ENCODE measurements at regions not wholly inside any gene's neighbourhood (a gene's known extent, or its start where the extent isn't known, plus 50 kb on each side); places are given as distances from the start of the nearest gene placed in this dataset.

- Histone ChIP-seq H3K36me3 (replicated peaks in 1 of 2; ENCODE audit: control insufficient read depth in 1 of 2, insufficient read depth in 2 of 2, low read length in 2 of 2) (no peaks in the 10 kb centered on the region), H2AFZ (ENCODE audit: insufficient read depth, low read depth, low read length, poor library complexity, severe bottlenecking) (no peak overlapping the region), H3K9ac (ENCODE audit: insufficient read depth, low read length, poor library complexity, severe bottlenecking) (no peak overlapping the region), H3K27ac (ENCODE audit: low read depth in 1 of 2, low read length in 2 of 2) (no peak overlapping the region), H3K4me1 (ENCODE audit: control insufficient read depth in 1 of 2, insufficient read depth in 2 of 2, low read length in 2 of 2) (no peaks in the 10 kb centered on the region), H3K9me3 (replicated peaks in 1 of 2; ENCODE audit: control insufficient read depth in 1 of 2, insufficient read depth in 1 of 2, low read length in 2 of 2) (peaks cover 4% of the 10 kb centered on the region in 2 donors), H3K4me3 (replicated peaks in 1 of 3; ENCODE audit: low read depth in 2 of 3, low read length in 3 of 3) (no peak overlapping the region), H3K79me2 (ENCODE audit: insufficient read depth, low read length) (no peaks in the 10 kb centered on the region), H4K20me1 (ENCODE audit: insufficient read depth, low read length) (no peaks in the 10 kb centered on the region), H3K4me2 (replicated peaks; ENCODE audit: extremely low read depth, low read length, poor library complexity, severe bottlenecking) (no peak overlapping the region), H3K27me3 (ENCODE audit: control insufficient read depth in 2 of 2, insufficient read depth in 2 of 2, low read length in 2 of 2) (no peaks in the 10 kb centered on the region)
- H3K27me3 Mint-ChIP-seq (ENCODE audit: low read depth in 3 of 3), result peaks cover 0 to 4% (median 1%) of the 10 kb centered on the region in 3 donors
- no peaks in the 10 kb centered on the region for H3K36me3 Mint-ChIP-seq
- WGBS (ENCODE audit: insufficient coverage), result 100% methylated on average over 1 of the region's 5 CpGs
- no peak overlapping the region for H3K27ac Mint-ChIP-seq
- DNase-seq, result no peak
- H3K9me3 Mint-ChIP-seq, result peaks cover 2 to 13% (median 5%) of the 10 kb centered on the region in 7 donors
- no peak for TF ChIP-seq CTCF (IDR thresholded peaks at IDR 0.05)
- intact Hi-C loops (cut with micrococcal nuclease), result no loop called here
- no peak overlapping the region for H3K4me3 Mint-ChIP-seq
- H3K4me1 Mint-ChIP-seq, result no peaks in the 10 kb centered on the region
These were observed 74.1 kb upstream of the CLINT1 start for GRCh38 chr5:157933005-157933404.

GRCh38 chr5:157930710-157931109, 71.8 kb upstream of the CLINT1 start:
- Histone ChIP-seq H3K4me1 (ENCODE audit: control insufficient read depth in 1 of 2, insufficient read depth in 2 of 2, low read length in 2 of 2) (no peaks in the 10 kb centered on the region), H3K4me2 (replicated peaks; ENCODE audit: extremely low read depth, low read length, poor library complexity, severe bottlenecking) (no peak overlapping the region), H3K79me2 (ENCODE audit: insufficient read depth, low read length) (no peaks in the 10 kb centered on the region), H3K36me3 (replicated peaks in 1 of 2; ENCODE audit: control insufficient read depth in 1 of 2, insufficient read depth in 2 of 2, low read length in 2 of 2) (no peaks in the 10 kb centered on the region), H3K4me3 (replicated peaks in 1 of 3; ENCODE audit: low read depth in 2 of 3, low read length in 3 of 3) (no peak overlapping the region), H3K27ac (ENCODE audit: low read depth in 1 of 2, low read length in 2 of 2) (no peak overlapping the region), H3K27me3 (ENCODE audit: control insufficient read depth in 2 of 2, insufficient read depth in 2 of 2, low read length in 2 of 2) (no peaks in the 10 kb centered on the region), H4K20me1 (ENCODE audit: insufficient read depth, low read length) (no peaks in the 10 kb centered on the region), H3K9ac (ENCODE audit: insufficient read depth, low read length, poor library complexity, severe bottlenecking) (no peak overlapping the region), H3K9me3 (replicated peaks in 1 of 2; ENCODE audit: control insufficient read depth in 1 of 2, insufficient read depth in 1 of 2, low read length in 2 of 2) (peaks cover 4% of the 10 kb centered on the region in 2 donors), H2AFZ (ENCODE audit: insufficient read depth, low read depth, low read length, poor library complexity, severe bottlenecking) (no peak overlapping the region)
- no peaks in the 10 kb centered on the region for H3K36me3 Mint-ChIP-seq
- peaks cover 1 to 2% (median 2%) of the 10 kb centered on the region in 3 donors for H3K27me3 Mint-ChIP-seq (ENCODE audit: low read depth in 3 of 3)
- no peak overlapping the region for H3K4me3 Mint-ChIP-seq
- intact Hi-C loops (cut with micrococcal nuclease), result no loop called here
- no peak for DNase-seq
- H3K4me1 Mint-ChIP-seq, result no peaks in the 10 kb centered on the region
- H3K9me3 Mint-ChIP-seq, result peaks cover 2 to 13% (median 5%) of the 10 kb centered on the region in 7 donors
- H3K27ac Mint-ChIP-seq, result no peak overlapping the region
- TF ChIP-seq CTCF (IDR thresholded peaks at IDR 0.05), result no peak
- 7% methylated on average over 2 of the region's 7 CpGs for WGBS (ENCODE audit: insufficient coverage)
